Jurkat, Clone E6-1 (cell line): ENCODE measurements at regions not wholly inside any gene's neighbourhood (a gene's known extent, or its start where the extent isn't known, plus 50 kb on each side); places are given as distances from the start of the nearest gene placed in this dataset.

ENCODE experiments used
- DNase-seq: peaks from one replicate; pipeline ENCODE4 v3.0.0-alpha.2; 2011; ENCODE audit warnings: low read depth, low spot score
- H3K4me3 ChIP-seq: 2 replicates; pipeline ENCODE4 v1.5.1; 2011; ENCODE audit warnings: mild to moderate bottlenecking, low read length, control low read depth, moderate library complexity

GRCh38 chr2:180753809-180754761, 226.3 kb upstream of the UBE2E3 start:
- DNase-seq: no peak

GRCh38 chr2:180751306-180751920, 229.0 kb upstream of the UBE2E3 start:
- no peak for DNase-seq
- H3K4me3 ChIP-seq: no peak overlapping the region

More at GRCh38 chr2:180753809-180754761, 226.3 kb upstream of the UBE2E3 start:
- H3K4me3 ChIP-seq: no peak overlapping the region

- no peak for DNase-seq
- H3K4me3 ChIP-seq: no peak overlapping the region
Measured at GRCh38 chr2:180747728-180748127, 232.7 kb upstream of the UBE2E3 start.

- no peak overlapping the region for H3K4me3 ChIP-seq
- DNase-seq: no peak
Measured at GRCh38 chr2:180743401-180743800, 237.0 kb upstream of the UBE2E3 start.

- no peak for DNase-seq
- H3K4me3 ChIP-seq: no peak overlapping the region
Measured at GRCh38 chr2:180742801-180743200, 237.6 kb upstream of the UBE2E3 start.

GRCh38 chr2:180739070-180739469, 241.3 kb upstream of the UBE2E3 start:
- no peak overlapping the region for H3K4me3 ChIP-seq
- DNase-seq: no peak

GRCh38 chr2:180735799-180736198, 244.6 kb upstream of the UBE2E3 start:
- no peak overlapping the region for H3K4me3 ChIP-seq
- no peak for DNase-seq

- no peak for DNase-seq
- no peak overlapping the region for H3K4me3 ChIP-seq
Measured at GRCh38 chr2:180734382-180734781, 246.0 kb upstream of the UBE2E3 start.

GRCh38 chr2:180733330-180733729, 247.1 kb upstream of the UBE2E3 start:
- no peak for DNase-seq
- no peak overlapping the region for H3K4me3 ChIP-seq

- no peak overlapping the region for H3K4me3 ChIP-seq
- no peak for DNase-seq
Measured at GRCh38 chr2:180732337-180732736, 248.1 kb upstream of the UBE2E3 start.

GRCh38 chr2:180730976-180731375, 249.4 kb upstream of the UBE2E3 start:
- no peak for DNase-seq
- no peak overlapping the region for H3K4me3 ChIP-seq

GRCh38 chr2:180728928-180729559, 251.4 kb upstream of the UBE2E3 start:
- DNase-seq: no peak
- no peak overlapping the region for H3K4me3 ChIP-seq

- no peak overlapping the region for H3K4me3 ChIP-seq
- DNase-seq: no peak
Measured at GRCh38 chr2:180723712-180724111, 256.7 kb upstream of the UBE2E3 start.

GRCh38 chr2:180722551-180723239, 257.7 kb upstream of the UBE2E3 start:
- H3K4me3 ChIP-seq: no peak overlapping the region
- no peak for DNase-seq

GRCh38 chr2:180720829-180721228, 259.6 kb upstream of the UBE2E3 start:
- DNase-seq: no peak
- no peak overlapping the region for H3K4me3 ChIP-seq

- DNase-seq: no peak
- H3K4me3 ChIP-seq: no peak overlapping the region
Measured at GRCh38 chr2:180717588-180717987, 262.8 kb upstream of the UBE2E3 start.

- no peak for DNase-seq
- H3K4me3 ChIP-seq: no peak overlapping the region
Measured at GRCh38 chr2:180716186-180717180, 263.9 kb upstream of the UBE2E3 start.

GRCh38 chr2:180715044-180715443, 265.4 kb upstream of the UBE2E3 start:
- no peak overlapping the region for H3K4me3 ChIP-seq
- no peak for DNase-seq
